Pulmonary artery endothelial cell (primary cell): ENCODE measurements at regions not wholly inside any gene's neighbourhood (a gene's known extent, or its start where the extent isn't known, plus 50 kb on each side); places are given as distances from the start of the nearest gene placed in this dataset.

Experiments used
- DNase-seq: peaks from one replicate; pipeline ENCODE4 v3.0.0-alpha.2; 2011; ENCODE audit warnings: low read depth, low spot score

- DNase-seq = no peak
Observed at GRCh38 chr2:45180033-45180746, 170.9 kb upstream of the SIX2 start.

DNA sequence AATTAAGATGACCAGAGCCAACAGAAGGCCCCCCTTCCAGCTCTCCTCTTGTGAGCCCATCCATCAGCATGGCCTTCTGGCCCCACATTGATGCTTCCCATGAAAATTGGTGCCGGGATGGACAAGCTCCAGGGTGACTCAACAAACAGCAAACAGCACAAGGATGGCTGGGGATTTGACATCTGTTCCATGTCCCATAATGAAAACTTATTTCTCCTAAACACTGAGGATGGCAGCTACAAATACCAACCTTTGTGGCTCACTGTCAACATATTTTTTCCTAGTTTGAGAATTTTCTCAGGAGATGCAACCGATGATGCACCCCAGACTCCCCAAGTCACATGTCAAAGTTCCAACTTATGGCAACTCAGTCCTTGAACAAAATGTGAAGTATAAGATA, 169.6 kb upstream of the SIX2 start:
- DNase-seq = no peak

GRCh38 chr2:45178359-45178758, 169.1 kb upstream of the SIX2 start:
- DNase-seq = no peak

DNA sequence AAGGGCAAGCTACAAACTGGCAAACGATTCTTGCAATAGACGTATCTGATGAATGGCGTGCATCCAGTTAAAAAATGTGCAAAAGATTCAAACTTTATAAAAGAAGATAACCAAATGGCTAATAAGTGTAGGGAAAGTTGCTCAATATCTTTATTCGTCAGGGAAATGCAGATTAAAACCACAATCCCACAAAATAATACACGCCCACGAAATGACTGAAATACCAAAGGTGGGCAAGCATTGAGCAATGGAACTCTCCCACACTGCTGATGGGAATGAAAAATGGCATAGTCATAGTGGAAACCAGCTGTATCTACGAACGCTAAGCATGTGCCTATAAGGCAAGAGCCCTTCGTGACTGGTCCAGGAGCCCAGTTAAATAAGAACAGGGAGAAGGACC, 168.6 kb upstream of the SIX2 start:
- DNase-seq = no peak

GRCh38 chr2:45176390-45176789, 167.1 kb upstream of the SIX2 start:
- no peak for DNase-seq

DNA sequence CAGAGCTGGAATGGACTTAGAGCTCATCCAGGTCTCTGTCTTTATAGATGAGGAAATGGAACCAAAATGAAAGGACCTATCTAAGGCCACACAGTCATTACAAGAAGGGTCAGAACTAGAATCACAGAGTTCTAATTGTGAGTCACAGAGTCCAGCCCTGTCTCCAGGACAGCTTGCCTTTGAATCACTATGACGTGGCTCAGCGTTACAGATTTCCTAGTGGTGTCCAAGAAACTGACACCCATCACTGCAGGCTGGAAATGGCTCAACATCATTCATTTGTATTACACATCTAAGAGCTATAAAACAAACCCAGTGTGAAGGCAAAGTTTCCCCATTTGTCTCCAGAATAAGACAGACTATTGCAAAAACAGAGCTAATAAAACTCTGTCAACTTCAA, 164.3 kb upstream of the SIX2 start:
- DNase-seq = peak; percentile 37

GRCh38 chr2:45172760-45173392, 163.6 kb upstream of the SIX2 start:
- no peak for DNase-seq

- DNase-seq = no peak
Observed at GRCh38 chr2:45172142-45172541, 162.9 kb upstream of the SIX2 start.

- no peak for DNase-seq
Observed at GRCh38 chr2:45171136-45171501, 161.9 kb upstream of the SIX2 start.

DNA sequence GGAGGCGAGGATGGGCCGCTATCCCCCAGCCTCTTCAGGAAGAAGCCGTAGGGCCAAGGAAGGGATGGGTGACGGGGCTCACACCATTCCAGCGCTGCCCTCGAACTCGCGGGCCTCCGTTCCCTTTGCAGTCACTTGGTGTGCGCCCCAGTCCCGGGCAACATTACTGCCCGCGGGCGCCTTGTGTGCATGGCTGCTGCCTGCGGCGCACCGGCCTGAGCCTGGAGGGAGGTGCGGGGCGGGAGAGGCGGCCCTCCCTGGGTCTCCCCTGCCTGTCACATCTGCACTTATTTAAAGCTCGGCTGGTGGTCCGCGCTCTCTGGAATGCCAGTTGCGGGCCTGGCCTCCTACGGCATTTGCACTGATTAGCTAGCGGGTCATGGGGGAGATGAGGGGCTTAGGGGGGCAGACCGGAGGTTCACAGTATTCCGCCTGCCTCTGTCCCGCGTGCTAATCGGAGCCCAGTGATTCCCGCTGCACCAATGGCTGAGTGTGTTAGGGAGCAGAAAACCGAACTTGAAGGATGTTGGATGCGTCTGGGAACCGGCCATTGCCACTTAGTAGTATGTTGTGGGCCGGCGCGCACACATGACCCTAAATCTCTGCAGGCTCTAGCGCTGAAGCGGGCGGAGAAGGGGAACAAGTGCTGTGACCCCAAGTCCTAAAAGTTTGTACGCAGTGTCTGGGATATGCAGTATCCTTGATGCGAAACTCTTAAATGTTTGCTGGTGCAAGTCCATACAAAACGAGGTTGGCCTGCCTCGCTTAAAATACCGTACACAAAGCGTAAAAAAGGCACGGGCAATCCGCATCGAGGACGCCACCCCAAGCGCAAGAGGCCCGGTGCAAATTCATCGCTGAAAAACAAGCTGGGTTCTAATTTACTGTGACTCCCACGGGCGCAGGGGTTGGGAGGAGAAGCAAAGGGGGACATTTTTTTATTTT, 161.2 kb upstream of the SIX2 start:
- no peak for DNase-seq

GRCh38 chr2:45169339-45170190, 160.3 kb upstream of the SIX2 start:
- DNase-seq = no peak

DNA sequence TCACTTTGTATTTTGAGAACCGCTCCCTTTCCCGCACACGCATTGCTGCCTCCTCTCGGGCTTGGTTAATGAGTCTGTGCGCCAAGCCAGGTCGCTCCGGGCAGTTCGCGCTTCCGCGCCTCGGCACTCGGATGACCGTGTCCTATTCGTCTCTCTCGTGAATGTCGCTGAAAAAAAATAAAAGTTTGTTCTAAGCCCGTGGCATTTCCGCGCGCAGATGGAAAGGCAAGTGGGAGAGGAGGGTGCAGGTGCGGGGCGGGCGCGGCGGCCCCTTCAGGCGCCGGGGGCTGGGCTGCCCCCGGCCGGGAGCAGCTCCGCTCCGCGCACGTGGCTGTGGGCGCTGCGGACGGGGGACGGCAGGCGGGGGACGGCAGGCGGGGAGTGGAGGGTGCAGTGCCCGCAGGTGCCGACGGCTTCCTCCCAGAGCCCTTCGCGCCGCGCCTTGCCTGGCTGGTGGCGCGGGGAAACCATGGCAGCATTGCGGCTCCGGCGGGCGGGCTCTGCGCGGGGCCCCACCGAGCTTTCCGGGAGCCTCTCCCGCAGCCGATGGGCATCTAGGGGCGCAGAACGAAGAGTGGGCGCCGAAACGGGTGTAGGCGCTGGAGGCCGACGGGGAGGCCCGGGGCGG, 159.6 kb upstream of the SIX2 start:
- no peak for DNase-seq

DNA sequence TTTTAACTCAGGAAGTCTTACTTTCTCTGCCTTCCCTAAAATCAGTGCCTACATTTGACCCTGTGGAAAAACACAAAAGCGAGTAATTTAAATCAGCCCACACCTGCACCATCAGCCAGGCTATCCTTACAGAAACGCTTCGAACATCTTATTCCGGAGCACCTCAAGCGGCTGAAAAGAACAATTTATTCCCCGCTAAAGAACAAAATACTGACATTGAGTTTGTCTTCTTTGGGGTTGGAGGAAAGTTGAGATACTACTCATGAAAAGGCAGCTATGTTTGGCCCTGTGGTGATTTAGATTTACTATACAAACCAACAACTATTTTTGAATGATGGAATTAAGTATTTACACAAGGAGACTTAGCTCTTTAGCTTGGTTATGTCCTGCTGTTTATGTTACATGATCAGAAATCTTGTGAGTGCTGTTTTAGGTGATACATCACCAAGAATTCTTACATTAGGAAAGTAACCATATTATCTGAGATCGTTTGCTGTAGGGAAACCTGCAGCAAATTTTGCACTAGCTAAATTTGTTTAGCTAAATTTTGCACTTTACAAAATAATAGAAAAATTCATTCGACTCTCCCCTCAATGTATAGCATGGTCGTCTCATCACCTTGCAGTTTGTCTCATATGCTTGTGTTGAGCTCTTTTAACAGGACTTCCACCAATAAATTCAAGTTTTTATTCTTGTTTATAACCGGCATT, 158.8 kb upstream of the SIX2 start:
- no peak for DNase-seq

GRCh38 chr2:45166229-45166890, 157.1 kb upstream of the SIX2 start:
- DNase-seq = no peak

- DNase-seq = no peak
Observed at GRCh38 chr2:45162711-45163110, 153.5 kb upstream of the SIX2 start.

- no peak for DNase-seq
Observed at GRCh38 chr2:45156605-45157004, 147.4 kb upstream of the SIX2 start.

- no peak for DNase-seq
Observed at GRCh38 chr2:45154606-45155155, 145.4 kb upstream of the SIX2 start.

DNA sequence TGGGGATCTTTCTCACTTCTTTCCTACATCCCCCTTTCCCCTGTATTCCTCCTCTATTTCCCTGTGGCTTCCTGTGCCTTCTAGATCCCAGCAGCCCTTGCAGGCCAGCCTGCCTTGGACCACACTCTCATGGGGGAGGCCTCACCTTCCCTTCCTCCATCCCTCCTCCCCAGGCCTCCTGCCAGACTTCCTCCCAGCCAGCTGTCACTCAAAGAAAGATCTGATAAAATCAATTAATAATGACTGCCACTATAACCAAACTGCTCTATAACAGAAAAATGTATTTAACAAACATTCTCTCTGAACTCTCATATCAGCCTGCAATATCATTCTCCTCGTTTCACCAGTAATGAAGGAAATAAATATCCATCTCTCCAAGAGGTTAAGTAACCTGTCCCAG, 144.9 kb upstream of the SIX2 start:
- DNase-seq = no peak

GRCh38 chr2:45153121-45153520, 143.9 kb upstream of the SIX2 start:
- DNase-seq = no peak
